ENCODE measurements at regions not wholly inside any gene's neighbourhood (a gene's known extent, or its start where the extent isn't known, plus 50 kb on each side); places are given as distances from the start of the nearest gene placed in this dataset.

- no peak overlapping the region for H3K27ac ChIP-seq (ENCODE audit: insufficient read depth in 1 of 2, low read depth in 1 of 2, low read length in 2 of 2, poor library complexity in 1 of 2, severe bottlenecking in 2 of 2)
- H3K9me3 ChIP-seq (ENCODE audit: control extremely low read depth in 1 of 5, control insufficient read depth in 4 of 5, insufficient read depth in 2 of 5, low read depth in 1 of 5, low read length in 4 of 5): no peaks in the 10 kb centered on the region
- H3K27me3 ChIP-seq (replicated peaks in 2 of 5; ENCODE audit: control insufficient read depth in 4 of 5, insufficient read depth in 5 of 5, low read length in 4 of 5): no peaks in the 10 kb centered on the region
- H3K36me3 ChIP-seq (ENCODE audit: control insufficient read depth in 4 of 4, insufficient read depth in 4 of 4, low read length in 3 of 4): no peaks in the 10 kb centered on the region
- WGBS (ENCODE audit: insufficient coverage): 60% methylated on average over 1 of the region's 1 CpG
- ChIA-PET POLR2A (no interaction called here), CTCF (no interaction called here)
- no peaks in the 10 kb centered on the region for H3K4me1 ChIP-seq (ENCODE audit: control extremely low read depth in 1 of 4, control insufficient read depth in 4 of 4, insufficient read depth in 4 of 4, low read length in 3 of 4)
- no peak overlapping the region for H3K4me3 ChIP-seq (ENCODE audit: control insufficient read depth in 1 of 7, extremely low read depth in 1 of 7, insufficient read depth in 4 of 7, low read depth in 2 of 7, low read length in 6 of 7)
- DNase-seq: no peak
Measured at GRCh38 chr6:68046756-68047155, 588.3 kb upstream of the ADGRB3 start.

- no peak for DNase-seq
- WGBS (ENCODE audit: insufficient coverage): 100% methylated on average over 1 of the region's 1 CpG
- CTCF ChIA-PET: no interaction called here
Measured at GRCh38 chr6:68046302-68046701, 588.8 kb upstream of the ADGRB3 start.

GRCh38 chr6:68045193-68045592 is 589.9 kb upstream of the ADGRB3 start:
- Histone ChIP-seq H3K4me1 (ENCODE audit: control extremely low read depth in 1 of 4, control insufficient read depth in 4 of 4, insufficient read depth in 4 of 4, low read length in 3 of 4) (no peaks in the 10 kb centered on the region), H3K9me3 (ENCODE audit: control extremely low read depth in 1 of 5, control insufficient read depth in 4 of 5, insufficient read depth in 2 of 5, low read depth in 1 of 5, low read length in 4 of 5) (no peaks in the 10 kb centered on the region), H3K4me3 (ENCODE audit: control insufficient read depth in 1 of 7, extremely low read depth in 1 of 7, insufficient read depth in 4 of 7, low read depth in 2 of 7, low read length in 6 of 7) (no peak overlapping the region), H3K27me3 (replicated peaks in 2 of 5; ENCODE audit: control insufficient read depth in 4 of 5, insufficient read depth in 5 of 5, low read length in 4 of 5) (no peaks in the 10 kb centered on the region), H3K36me3 (ENCODE audit: control insufficient read depth in 4 of 4, insufficient read depth in 4 of 4, low read length in 3 of 4) (no peaks in the 10 kb centered on the region), H3K27ac (ENCODE audit: insufficient read depth in 1 of 2, low read depth in 1 of 2, low read length in 2 of 2, poor library complexity in 1 of 2, severe bottlenecking in 2 of 2) (no peak overlapping the region)
- ChIA-PET CTCF (no interaction called here), POLR2A (no interaction called here)
- no CpG with 5 or more reads among the region's 4 CpGs for WGBS (ENCODE audit: insufficient coverage)
- DNase-seq: no peak

More at GRCh38 chr6:68046302-68046701, 588.8 kb upstream of the ADGRB3 start:
- no peaks in the 10 kb centered on the region for H3K4me1 ChIP-seq (ENCODE audit: control extremely low read depth in 1 of 4, control insufficient read depth in 4 of 4, insufficient read depth in 4 of 4, low read length in 3 of 4)
- no peaks in the 10 kb centered on the region for H3K36me3 ChIP-seq (ENCODE audit: control insufficient read depth in 4 of 4, insufficient read depth in 4 of 4, low read length in 3 of 4)
- no peaks in the 10 kb centered on the region for H3K27me3 ChIP-seq (replicated peaks in 2 of 5; ENCODE audit: control insufficient read depth in 4 of 5, insufficient read depth in 5 of 5, low read length in 4 of 5)
- no peak overlapping the region for H3K27ac ChIP-seq (ENCODE audit: insufficient read depth in 1 of 2, low read depth in 1 of 2, low read length in 2 of 2, poor library complexity in 1 of 2, severe bottlenecking in 2 of 2)
- no peaks in the 10 kb centered on the region for H3K9me3 ChIP-seq (ENCODE audit: control extremely low read depth in 1 of 5, control insufficient read depth in 4 of 5, insufficient read depth in 2 of 5, low read depth in 1 of 5, low read length in 4 of 5)
- H3K4me3 ChIP-seq (ENCODE audit: control insufficient read depth in 1 of 7, extremely low read depth in 1 of 7, insufficient read depth in 4 of 7, low read depth in 2 of 7, low read length in 6 of 7): no peak overlapping the region
- POLR2A ChIA-PET: no interaction called here

GRCh38 chr6:68044264-68044663 is 590.8 kb upstream of the ADGRB3 start:
- no peak for DNase-seq
- ChIA-PET POLR2A (no interaction called here), CTCF (no interaction called here)
- no peaks in the 10 kb centered on the region for H3K36me3 ChIP-seq (ENCODE audit: control insufficient read depth in 4 of 4, insufficient read depth in 4 of 4, low read length in 3 of 4)
- no peak overlapping the region for H3K4me3 ChIP-seq (ENCODE audit: control insufficient read depth in 1 of 7, extremely low read depth in 1 of 7, insufficient read depth in 4 of 7, low read depth in 2 of 7, low read length in 6 of 7)
- H3K27me3 ChIP-seq (replicated peaks in 2 of 5; ENCODE audit: control insufficient read depth in 4 of 5, insufficient read depth in 5 of 5, low read length in 4 of 5): no peaks in the 10 kb centered on the region
- no peaks in the 10 kb centered on the region for H3K9me3 ChIP-seq (ENCODE audit: control extremely low read depth in 1 of 5, control insufficient read depth in 4 of 5, insufficient read depth in 2 of 5, low read depth in 1 of 5, low read length in 4 of 5)
- no peak overlapping the region for H3K27ac ChIP-seq (ENCODE audit: insufficient read depth in 1 of 2, low read depth in 1 of 2, low read length in 2 of 2, poor library complexity in 1 of 2, severe bottlenecking in 2 of 2)
- H3K4me1 ChIP-seq (ENCODE audit: control extremely low read depth in 1 of 4, control insufficient read depth in 4 of 4, insufficient read depth in 4 of 4, low read length in 3 of 4): no peaks in the 10 kb centered on the region

- CTCF ChIA-PET: no interaction called here
Measured at GRCh38 chr6:68043122-68043398, 592.0 kb upstream of the ADGRB3 start.

GRCh38 chr6:68042339-68043121 is 592.6 kb upstream of the ADGRB3 start:
- H3K9me3 ChIP-seq (ENCODE audit: control extremely low read depth in 1 of 5, control insufficient read depth in 4 of 5, insufficient read depth in 2 of 5, low read depth in 1 of 5, low read length in 4 of 5): no peaks in the 10 kb centered on the region
- no peaks in the 10 kb centered on the region for H3K27me3 ChIP-seq (replicated peaks in 2 of 5; ENCODE audit: control insufficient read depth in 4 of 5, insufficient read depth in 5 of 5, low read length in 4 of 5)
- POLR2A ChIA-PET: no interaction called here
- 63% methylated on average over 1 of the region's 4 CpGs for WGBS (ENCODE audit: insufficient coverage)
- no peaks in the 10 kb centered on the region for H3K4me1 ChIP-seq (ENCODE audit: control extremely low read depth in 1 of 4, control insufficient read depth in 4 of 4, insufficient read depth in 4 of 4, low read length in 3 of 4)
- DNase-seq: no peak
- CTCF ChIA-PET: no interaction called here
- H3K27ac ChIP-seq (ENCODE audit: insufficient read depth in 1 of 2, low read depth in 1 of 2, low read length in 2 of 2, poor library complexity in 1 of 2, severe bottlenecking in 2 of 2): peak overlapping the region in 1 of 2 experiments; percentile 76
- H3K36me3 ChIP-seq (ENCODE audit: control insufficient read depth in 4 of 4, insufficient read depth in 4 of 4, low read length in 3 of 4): no peaks in the 10 kb centered on the region
- H3K4me3 ChIP-seq (ENCODE audit: control insufficient read depth in 1 of 7, extremely low read depth in 1 of 7, insufficient read depth in 4 of 7, low read depth in 2 of 7, low read length in 6 of 7): no peak overlapping the region

More at GRCh38 chr6:68043122-68043398, 592.0 kb upstream of the ADGRB3 start:
- Histone ChIP-seq H3K36me3 (ENCODE audit: control insufficient read depth in 4 of 4, insufficient read depth in 4 of 4, low read length in 3 of 4) (no peaks in the 10 kb centered on the region), H3K4me1 (ENCODE audit: control extremely low read depth in 1 of 4, control insufficient read depth in 4 of 4, insufficient read depth in 4 of 4, low read length in 3 of 4) (no peaks in the 10 kb centered on the region), H3K4me3 (ENCODE audit: control insufficient read depth in 1 of 7, extremely low read depth in 1 of 7, insufficient read depth in 4 of 7, low read depth in 2 of 7, low read length in 6 of 7) (no peak overlapping the region), H3K9me3 (ENCODE audit: control extremely low read depth in 1 of 5, control insufficient read depth in 4 of 5, insufficient read depth in 2 of 5, low read depth in 1 of 5, low read length in 4 of 5) (no peaks in the 10 kb centered on the region), H3K27me3 (replicated peaks in 2 of 5; ENCODE audit: control insufficient read depth in 4 of 5, insufficient read depth in 5 of 5, low read length in 4 of 5) (no peaks in the 10 kb centered on the region), H3K27ac (ENCODE audit: insufficient read depth in 1 of 2, low read depth in 1 of 2, low read length in 2 of 2, poor library complexity in 1 of 2, severe bottlenecking in 2 of 2) (peak overlapping the region in 1 of 2 experiments; percentile 76)
- no peak for DNase-seq
- POLR2A ChIA-PET: no interaction called here

GRCh38 chr6:68040780-68041179 is 594.3 kb upstream of the ADGRB3 start:
- Histone ChIP-seq H3K4me1 (ENCODE audit: control extremely low read depth in 1 of 4, control insufficient read depth in 4 of 4, insufficient read depth in 4 of 4, low read length in 3 of 4) (no peaks in the 10 kb centered on the region), H3K27me3 (replicated peaks in 2 of 5; ENCODE audit: control insufficient read depth in 4 of 5, insufficient read depth in 5 of 5, low read length in 4 of 5) (no peaks in the 10 kb centered on the region), H3K4me3 (ENCODE audit: control insufficient read depth in 1 of 7, extremely low read depth in 1 of 7, insufficient read depth in 4 of 7, low read depth in 2 of 7, low read length in 6 of 7) (peak overlapping the region in 2 of 7 experiments; percentile 19 to 52), H3K36me3 (ENCODE audit: control insufficient read depth in 4 of 4, insufficient read depth in 4 of 4, low read length in 3 of 4) (no peaks in the 10 kb centered on the region), H3K9me3 (ENCODE audit: control extremely low read depth in 1 of 5, control insufficient read depth in 4 of 5, insufficient read depth in 2 of 5, low read depth in 1 of 5, low read length in 4 of 5) (no peaks in the 10 kb centered on the region), H3K27ac (ENCODE audit: insufficient read depth in 1 of 2, low read depth in 1 of 2, low read length in 2 of 2, poor library complexity in 1 of 2, severe bottlenecking in 2 of 2) (peak overlapping the region in 1 of 2 experiments; percentile 76)
- CTCF ChIA-PET: no interaction called here
- DNase-seq: no peak
- POLR2A ChIA-PET: interaction anchor here (0.6 kb wide), 1 partner anchor 270 kb away, joined by 5 read pairs; no protein-coding TSS in a partner anchor
- 50% methylated on average over 1 of the region's 3 CpGs for WGBS (ENCODE audit: insufficient coverage)

Measured in common myeloid progenitor, CD34-positive (primary cell).